OCI-LY7 (cell line): ENCODE measurements at regions not wholly inside any gene's neighbourhood (a gene's known extent, or its start where the extent isn't known, plus 50 kb on each side); places are given as distances from the start of the nearest gene placed in this dataset.

Experiments
- EZH2phosphoT487 ChIP-seq: fragments of 200-600 bp; sonication (generic); IDR thresholded peaks from 2 replicates; pipeline ENCODE4 v1.6.1; 2018; ENCODE audit warnings: low read depth, borderline replicate concordance, mild to moderate bottlenecking, mixed run types, antibody characterized with exemption, low read length, moderate library complexity, mixed read lengths
- TF ChIP-seq, protein P1 (sequence below): fragments of 200-600 bp; sonication (generic); conservative IDR thresholded peaks from 2 replicates; pipeline ENCODE4 v1.5.1; 2014; ENCODE audit warnings: mild to moderate bottlenecking, antibody characterized with exemption, low read length, moderate library complexity, mixed read lengths

- TF ChIP-seq, protein P1, sequence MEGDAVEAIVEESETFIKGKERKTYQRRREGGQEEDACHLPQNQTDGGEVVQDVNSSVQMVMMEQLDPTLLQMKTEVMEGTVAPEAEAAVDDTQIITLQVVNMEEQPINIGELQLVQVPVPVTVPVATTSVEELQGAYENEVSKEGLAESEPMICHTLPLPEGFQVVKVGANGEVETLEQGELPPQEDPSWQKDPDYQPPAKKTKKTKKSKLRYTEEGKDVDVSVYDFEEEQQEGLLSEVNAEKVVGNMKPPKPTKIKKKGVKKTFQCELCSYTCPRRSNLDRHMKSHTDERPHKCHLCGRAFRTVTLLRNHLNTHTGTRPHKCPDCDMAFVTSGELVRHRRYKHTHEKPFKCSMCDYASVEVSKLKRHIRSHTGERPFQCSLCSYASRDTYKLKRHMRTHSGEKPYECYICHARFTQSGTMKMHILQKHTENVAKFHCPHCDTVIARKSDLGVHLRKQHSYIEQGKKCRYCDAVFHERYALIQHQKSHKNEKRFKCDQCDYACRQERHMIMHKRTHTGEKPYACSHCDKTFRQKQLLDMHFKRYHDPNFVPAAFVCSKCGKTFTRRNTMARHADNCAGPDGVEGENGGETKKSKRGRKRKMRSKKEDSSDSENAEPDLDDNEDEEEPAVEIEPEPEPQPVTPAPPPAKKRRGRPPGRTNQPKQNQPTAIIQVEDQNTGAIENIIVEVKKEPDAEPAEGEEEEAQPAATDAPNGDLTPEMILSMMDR: no peak
- no peak for TF ChIP-seq EZH2phosphoT487
Observed at GRCh38 chrX:39840581-39841093, 257.1 kb downstream of the BCOR start.
